Chondrocyte (in vitro differentiated cells): ENCODE measurements at regions not wholly inside any gene's neighbourhood (a gene's known extent, or its start where the extent isn't known, plus 50 kb on each side); places are given as distances from the start of the nearest gene placed in this dataset.

Source experiments
- DNase-seq: peaks from one replicate; pipeline ENCODE4 v3.0.0; 2021; ENCODE audit warnings: mixed read lengths, low spot score
- H3K27ac Mint-ChIP-seq: one replicate; pipeline ENCODE4 v1.8.0; 2021; ENCODE audit warnings: mild to moderate bottlenecking, moderate library complexity, mixed read lengths; ENCODE audit not compliant: unreplicated experiment
- H3K27me3 Mint-ChIP-seq: 2 replicates; pipeline ENCODE4 v1.8.0; 2021; ENCODE audit warnings: low read depth, mixed read lengths
- H3K36me3 Mint-ChIP-seq: 2 replicates; pipeline ENCODE4 v1.8.0; 2021; ENCODE audit warnings: low read depth, mixed read lengths
- H3K4me1 Mint-ChIP-seq: 2 replicates; pipeline ENCODE4 v1.8.0; 2021; ENCODE audit warnings: low read depth, mild to moderate bottlenecking, mixed read lengths
- H3K4me3 Mint-ChIP-seq: one replicate; pipeline ENCODE4 v1.8.0; 2021; ENCODE audit warnings: mild to moderate bottlenecking, moderate library complexity, mixed read lengths; ENCODE audit not compliant: unreplicated experiment
- H3K9me3 Mint-ChIP-seq: 2 replicates; pipeline ENCODE4 v1.8.0; 2021; ENCODE audit warnings: low read depth, mixed read lengths
- CTCF ChIP-seq: fragments of 200-600 bp; sonication (generic); IDR thresholded peaks from 2 replicates; pipeline ENCODE4 v1.5.0; 2021; ENCODE audit warnings: antibody characterized with exemption, mild to moderate bottlenecking, moderate library complexity

GRCh38 chr4:165686756-165687155, 186.3 kb upstream of the TLL1 start:
- H3K27ac Mint-ChIP-seq = no peak overlapping the region
- TF ChIP-seq CTCF = no peak
- no peaks in the 10 kb centered on the region for H3K9me3 Mint-ChIP-seq
- DNase-seq = no peak
- no peaks in the 10 kb centered on the region for H3K27me3 Mint-ChIP-seq
- peaks cover 27% of the 10 kb centered on the region for H3K4me1 Mint-ChIP-seq
- no peaks in the 10 kb centered on the region for H3K36me3 Mint-ChIP-seq
- no peak overlapping the region for H3K4me3 Mint-ChIP-seq

DNA sequence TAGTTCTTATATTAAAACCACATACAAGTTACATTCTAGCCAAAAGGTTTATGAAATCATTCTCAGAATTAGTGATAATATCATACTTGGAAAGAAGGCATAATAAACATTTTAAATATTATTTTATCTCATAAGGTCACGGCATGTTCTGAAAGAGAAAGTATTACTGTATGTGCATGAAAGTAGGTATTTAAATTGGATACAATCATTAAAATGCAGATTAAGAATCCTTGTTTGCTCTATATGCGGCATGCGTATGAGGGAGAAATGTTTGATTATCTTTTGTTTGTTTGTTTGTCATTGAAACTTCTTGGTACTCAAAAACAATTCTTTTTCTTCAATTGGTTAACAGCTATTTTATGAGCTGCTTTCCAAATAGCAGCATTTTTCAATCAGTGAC, 183.9 kb upstream of the TLL1 start:
- no peak for DNase-seq
- no peaks in the 10 kb centered on the region for H3K27me3 Mint-ChIP-seq
- peaks cover 24% of the 10 kb centered on the region for H3K4me1 Mint-ChIP-seq
- no peak for TF ChIP-seq CTCF
- H3K4me3 Mint-ChIP-seq = no peak overlapping the region
- no peak overlapping the region for H3K27ac Mint-ChIP-seq
- H3K36me3 Mint-ChIP-seq = no peaks in the 10 kb centered on the region
- H3K9me3 Mint-ChIP-seq = no peaks in the 10 kb centered on the region

DNA sequence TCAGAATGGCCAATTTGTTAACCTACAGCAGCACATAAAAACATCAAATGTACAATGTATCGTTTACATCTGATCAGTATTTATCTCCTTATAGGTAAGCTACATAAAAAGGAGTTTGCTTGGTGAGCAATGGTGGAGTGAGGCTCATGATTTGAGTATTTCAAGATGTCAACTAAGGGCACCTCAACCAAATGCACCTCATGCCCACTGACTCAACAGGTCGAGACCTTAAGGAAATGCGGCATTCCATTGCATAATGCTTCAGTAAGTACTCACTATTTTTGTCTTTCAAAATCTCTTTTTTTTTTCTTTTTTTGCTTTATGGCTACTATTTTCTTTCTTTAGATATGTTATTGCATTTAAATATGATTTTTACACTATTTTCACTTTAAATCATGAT, 181.0 kb upstream of the TLL1 start:
- no peaks in the 10 kb centered on the region for H3K27me3 Mint-ChIP-seq
- H3K4me1 Mint-ChIP-seq = peaks cover 16% of the 10 kb centered on the region
- H3K36me3 Mint-ChIP-seq = no peaks in the 10 kb centered on the region
- no peak overlapping the region for H3K27ac Mint-ChIP-seq
- H3K9me3 Mint-ChIP-seq = no peaks in the 10 kb centered on the region
- no peak for TF ChIP-seq CTCF
- no peak overlapping the region for H3K4me3 Mint-ChIP-seq
- DNase-seq = no peak

DNA sequence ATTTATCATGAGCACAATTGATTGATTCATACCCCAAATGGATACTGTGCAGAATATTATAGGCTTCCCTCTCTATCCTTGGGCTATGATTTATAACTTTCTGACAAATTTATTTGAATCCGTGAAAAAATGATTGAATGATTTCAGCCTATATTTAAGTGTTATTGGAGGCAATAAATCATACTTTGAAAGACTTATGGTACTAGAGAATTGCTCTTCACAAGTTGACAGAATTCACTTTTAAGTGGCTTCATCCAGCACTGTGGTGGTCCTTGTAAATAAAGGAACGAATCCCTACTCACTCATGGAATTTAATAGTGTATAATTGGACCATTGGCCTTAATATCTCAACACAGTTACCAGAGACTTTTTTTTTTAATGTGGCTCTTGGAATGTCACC, 174.8 kb upstream of the TLL1 start:
- Mint-ChIP-seq H3K27me3 (peaks cover 2% of the 10 kb centered on the region), H3K4me1 (peaks cover 6% of the 10 kb centered on the region), H3K27ac (no peak overlapping the region), H3K4me3 (no peak overlapping the region), H3K36me3 (no peaks in the 10 kb centered on the region), H3K9me3 (no peaks in the 10 kb centered on the region)
- TF ChIP-seq CTCF = no peak
- no peak for DNase-seq

DNA sequence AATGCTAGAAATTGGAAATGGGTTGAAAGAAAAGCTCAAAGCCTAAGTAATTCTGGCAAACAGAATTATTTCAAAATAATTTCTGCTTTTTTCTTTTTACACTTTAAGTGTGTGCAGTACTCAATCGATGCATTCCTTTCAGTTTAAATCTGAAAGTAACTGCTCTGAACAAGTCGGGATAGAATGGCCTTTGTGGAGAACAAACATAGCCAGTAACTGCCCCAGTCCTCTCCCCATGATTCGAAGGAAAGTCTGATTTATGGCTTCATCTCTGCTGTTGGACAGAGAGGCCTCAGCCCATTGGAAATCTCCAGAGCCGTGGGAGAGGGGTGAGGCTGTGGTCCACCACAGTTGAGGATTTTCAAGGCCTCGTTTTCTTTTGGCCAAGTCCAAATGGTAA, 174.0 kb upstream of the TLL1 start:
- no peak for TF ChIP-seq CTCF
- no peaks in the 10 kb centered on the region for H3K9me3 Mint-ChIP-seq
- no peak overlapping the region for H3K4me3 Mint-ChIP-seq
- no peak for DNase-seq
- peaks cover 2% of the 10 kb centered on the region for H3K27me3 Mint-ChIP-seq
- no peaks in the 10 kb centered on the region for H3K36me3 Mint-ChIP-seq
- peaks cover 6% of the 10 kb centered on the region for H3K4me1 Mint-ChIP-seq
- H3K27ac Mint-ChIP-seq = no peak overlapping the region
